ENCODE measurements at regions not wholly inside any gene's neighbourhood (a gene's known extent, or its start where the extent isn't known, plus 50 kb on each side); places are given as distances from the start of the nearest gene placed in this dataset.

GRCh38 chr6:40721271-40721952 is 134.2 kb upstream of the LRFN2 start:
- no peak overlapping the region for H2BK5ac ChIP-seq (ENCODE audit: low read depth, low read length)
- H2BK20ac ChIP-seq (ENCODE audit: low read length) = no peak overlapping the region
- H3K27me3 ChIP-seq (replicated peaks in 1 of 4; ENCODE audit: control insufficient read depth in 3 of 4, extremely low read depth in 1 of 4, insufficient read depth in 3 of 4, low read length in 3 of 4) = no peaks in the 10 kb centered on the region; a peak in 1 of 7 replicates
- no peak overlapping the region for H3K4me2 ChIP-seq (ENCODE audit: insufficient read depth in 1 of 2, low read depth in 2 of 2, low read length in 2 of 2)
- no peaks in the 10 kb centered on the region for H3K79me1 ChIP-seq (ENCODE audit: low read depth, low read length)
- POLR2A ChIA-PET (ENCODE audit: partially characterized antibody) = no interaction called here
- CTCF ChIA-PET (ENCODE audit: partially characterized antibody) = interaction anchor here (0.7 to 1.7 kb wide), 6 partner anchors 9 to 388 kb away, joined by 3 to 4 read pairs (median 3); no protein-coding TSS in a partner anchor
- H4K8ac ChIP-seq (ENCODE audit: extremely low read depth, insufficient read depth, low read length) = no peak overlapping the region; the same call in 1 of the 2 replicates
- no peak overlapping the region for H3K14ac ChIP-seq (ENCODE audit: insufficient read length)
- DNase-seq (ENCODE audit: low read depth in 1 of 2, low spot score in 2 of 2) = no peak
- H3K9ac ChIP-seq (replicated peaks in 1 of 4; ENCODE audit: extremely low read depth in 1 of 4, low read depth in 3 of 4, low read length in 3 of 4) = no peak overlapping the region
- no peak overlapping the region for H3K4ac ChIP-seq (replicated peaks; ENCODE audit: insufficient read length, low read depth, low read length)
- 90% methylated on average over 6 of the region's 7 CpGs; no CpG with 5 or more reads in 1 of the 2 experiments for WGBS, 2 experiments (ENCODE audit: extremely low coverage in 1 of 2, insufficient coverage in 1 of 2, insufficient read length in 1 of 2, insufficient replicate concordance in 2 of 2, low coverage in 1 of 2, low lambda C conversion rate in 2 of 2, missing lambda C conversion rate in 1 of 2)
- no peak overlapping the region for H3K4me3 ChIP-seq (ENCODE audit: extremely low read depth in 1 of 4, insufficient read depth in 2 of 4, low read depth in 3 of 4, low read length in 4 of 4)
- no peak overlapping the region for H3K18ac ChIP-seq (ENCODE audit: extremely low read depth, low read length)
- peaks cover 3% of the 10 kb centered on the region; the same call in 1 of the 2 replicates for H3K23me2 ChIP-seq (ENCODE audit: low read depth, low read length)
- peaks cover 4 to 12% (median 8%) of the 10 kb centered on the region in 4 experiments for H3K4me1 ChIP-seq (replicated peaks in 1 of 4; ENCODE audit: control insufficient read depth in 3 of 4, insufficient read depth in 4 of 4, low read length in 3 of 4)
- no peaks in the 10 kb centered on the region for H3K36me3 ChIP-seq (ENCODE audit: control insufficient read depth in 2 of 4, insufficient read depth in 4 of 4, low read length in 3 of 4)
- no peak overlapping the region for H4K5ac ChIP-seq (ENCODE audit: insufficient read length, low read depth, low read length)
- no peak overlapping the region for H2BK120ac ChIP-seq (replicated peaks; ENCODE audit: low read depth, low read length)
- no peak overlapping the region for H2AK5ac ChIP-seq (ENCODE audit: low read depth, low read length)
- no peak for TF ChIP-seq ZNF274 (IDR thresholded peaks at IDR 0.05; ENCODE audit: borderline replicate concordance, extremely low read depth, low read length)
- no peak for TF ChIP-seq POLR2AphosphoS5 (IDR thresholded peaks at IDR 0.05; ENCODE audit: low read depth, low read length)
- no peak for TF ChIP-seq MAFK (IDR thresholded peaks at IDR 0.05; ENCODE audit: low read depth, low read length)
- TF ChIP-seq BACH1 (IDR thresholded peaks at IDR 0.05; ENCODE audit: low read length) = no peak
- no peak for TF ChIP-seq ASH2L (IDR thresholded peaks at IDR 0.05; ENCODE audit: low read length)
- TF ChIP-seq, protein P1, sequence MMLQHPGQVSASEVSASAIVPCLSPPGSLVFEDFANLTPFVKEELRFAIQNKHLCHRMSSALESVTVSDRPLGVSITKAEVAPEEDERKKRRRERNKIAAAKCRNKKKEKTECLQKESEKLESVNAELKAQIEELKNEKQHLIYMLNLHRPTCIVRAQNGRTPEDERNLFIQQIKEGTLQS (IDR thresholded peaks at IDR 0.05; ENCODE audit: insufficient read depth, low read depth, low read length) = no peak
- H2BK15ac ChIP-seq (ENCODE audit: low read length) = 0 out of 2 replicates have a peak overlapping the region, but pooled peaks have one; percentile 10
- no peaks in the 10 kb centered on the region for H3K9me3 ChIP-seq (ENCODE audit: insufficient read depth in 2 of 2, low read depth in 1 of 2, low read length in 1 of 2)
- no peaks in the 10 kb centered on the region for H4K20me1 ChIP-seq (replicated peaks in 1 of 2; ENCODE audit: control insufficient read depth in 1 of 2, insufficient read depth in 2 of 2, low read length in 2 of 2)
- no peak overlapping the region for H3K56ac ChIP-seq (replicated peaks; ENCODE audit: insufficient read length, low read depth, low read length)
- H4K91ac ChIP-seq (replicated peaks; ENCODE audit: insufficient read length, low read length) = no peak overlapping the region
- H3K23ac ChIP-seq (ENCODE audit: insufficient read length) = no peak overlapping the region
- no peak for FAIRE-seq
- peak overlapping the region; percentile 10; the same call in 1 of the 2 replicates for H2BK12ac ChIP-seq (ENCODE audit: low read depth, low read length)
- H2AFZ ChIP-seq (ENCODE audit: low read length) = no peak overlapping the region
- H3K79me2 ChIP-seq (ENCODE audit: control insufficient read depth in 1 of 2, insufficient read depth in 2 of 2, low read length in 2 of 2) = no peaks in the 10 kb centered on the region
- no peak overlapping the region for H3K27ac ChIP-seq (ENCODE audit: low read depth, low read length)
